Left renal cortex interstitium (tissue), 4 donors: ENCODE measurements at regions not wholly inside any gene's neighbourhood (a gene's known extent, or its start where the extent isn't known, plus 50 kb on each side); places are given as distances from the start of the nearest gene placed in this dataset.

Experiments
- DNase-seq, 4 donors: peaks; one replicate each; pipeline ENCODE4 v3.0.0-alpha.2; 2013; ENCODE audit warnings: low read depth in 4 of 4, low spot score in 2 of 4, missing footprints in 1 of 4

- DNase-seq, result no peak
These were observed 369.1 kb downstream of the MTX2 start for GRCh38 chr2:176638167-176639015.

GRCh38 chr2:176639016-176639343 is 369.7 kb downstream of the MTX2 start:
- no peak for DNase-seq

DNA sequence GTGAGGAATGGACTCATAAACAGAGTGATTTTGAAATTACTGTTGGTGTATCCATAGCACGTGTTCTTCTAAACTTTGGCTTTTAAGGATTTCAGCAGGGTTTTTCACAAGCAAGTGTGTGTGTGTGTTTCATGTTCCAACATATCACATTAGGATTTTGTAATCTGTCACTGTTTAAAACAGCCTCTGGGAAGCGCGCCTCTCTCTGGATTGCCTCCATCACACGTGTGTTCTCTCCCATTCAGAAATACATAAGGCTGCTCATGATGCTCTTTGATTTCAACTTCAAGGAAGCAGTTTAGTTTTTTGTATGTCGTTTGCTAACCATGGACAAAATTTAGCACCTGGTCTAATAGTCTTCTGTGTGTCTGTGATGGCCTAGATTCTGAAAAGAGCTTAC is 370.4 kb downstream of the MTX2 start:
- no peak for DNase-seq

GRCh38 chr2:176641436-176641835 is 372.2 kb downstream of the MTX2 start:
- DNase-seq, result no peak

- DNase-seq, result no peak
These were observed 372.8 kb downstream of the MTX2 start for GRCh38 chr2:176642074-176642473.

DNA sequence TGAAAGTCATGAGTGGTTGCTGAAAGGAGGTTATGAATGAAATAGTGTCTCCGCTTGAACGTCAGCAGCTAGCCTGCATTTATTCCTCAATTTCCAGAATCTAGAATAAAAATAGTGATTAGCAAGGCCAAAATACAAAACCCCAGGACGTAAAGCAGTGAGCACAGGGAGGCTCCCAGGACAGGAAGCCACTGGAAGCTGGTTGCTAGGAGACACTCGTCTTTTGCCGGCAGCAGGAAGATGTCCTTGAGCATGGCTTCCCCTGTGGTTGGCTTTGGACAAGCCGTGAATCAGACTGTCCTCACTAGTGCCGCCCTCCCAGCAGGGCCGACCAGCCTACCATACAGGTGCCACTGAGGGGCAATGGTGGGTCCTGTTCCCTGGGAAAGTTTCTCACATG is 374.4 kb downstream of the MTX2 start:
- no peak for DNase-seq

DNA sequence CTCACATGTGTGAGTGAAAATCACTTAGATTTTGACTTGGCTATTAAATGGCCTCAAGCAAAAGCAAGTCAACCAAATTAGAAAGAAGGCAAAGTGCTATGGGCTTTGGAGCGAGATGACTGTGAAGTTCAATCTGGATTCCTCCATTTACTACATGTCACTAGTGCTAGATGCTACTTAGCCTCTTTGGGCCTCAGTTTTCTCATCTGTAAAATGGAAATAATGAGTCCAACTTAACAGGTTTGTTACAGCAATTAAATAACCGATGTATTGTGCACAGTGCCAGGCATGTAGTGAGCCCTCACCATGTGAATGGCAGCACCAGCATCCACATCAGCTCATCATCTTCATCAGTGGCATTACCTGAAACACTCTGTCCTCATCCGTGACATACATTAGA is 376.3 kb downstream of the MTX2 start:
- no peak for DNase-seq

DNA sequence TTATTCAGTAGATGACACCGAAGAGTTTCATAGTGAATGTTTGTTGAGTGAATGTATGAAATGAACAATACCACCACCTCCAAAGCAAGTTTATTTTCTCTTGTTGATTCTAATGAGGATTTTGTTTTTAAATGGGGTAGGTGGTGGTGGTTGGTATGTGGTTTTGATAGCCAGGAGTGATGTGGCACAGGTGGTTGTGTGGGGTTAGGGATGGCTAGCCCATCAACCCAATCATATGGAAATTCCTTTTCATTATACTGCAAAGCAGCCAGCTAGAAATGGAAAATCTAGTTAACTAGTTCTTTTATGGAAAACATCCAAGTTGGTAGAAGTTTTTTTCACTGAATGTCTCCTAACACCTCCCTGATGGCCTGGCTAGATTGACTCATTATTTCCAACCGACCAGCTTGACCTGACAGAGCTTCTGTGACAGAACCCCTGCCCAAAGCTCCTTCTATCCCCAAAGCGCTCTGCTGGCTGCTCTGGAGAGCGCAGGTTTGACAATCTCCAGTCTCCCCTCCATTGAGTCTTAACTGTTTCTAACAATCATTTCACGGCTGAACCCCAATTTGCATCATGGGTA is 376.9 kb downstream of the MTX2 start:
- no peak for DNase-seq

DNA sequence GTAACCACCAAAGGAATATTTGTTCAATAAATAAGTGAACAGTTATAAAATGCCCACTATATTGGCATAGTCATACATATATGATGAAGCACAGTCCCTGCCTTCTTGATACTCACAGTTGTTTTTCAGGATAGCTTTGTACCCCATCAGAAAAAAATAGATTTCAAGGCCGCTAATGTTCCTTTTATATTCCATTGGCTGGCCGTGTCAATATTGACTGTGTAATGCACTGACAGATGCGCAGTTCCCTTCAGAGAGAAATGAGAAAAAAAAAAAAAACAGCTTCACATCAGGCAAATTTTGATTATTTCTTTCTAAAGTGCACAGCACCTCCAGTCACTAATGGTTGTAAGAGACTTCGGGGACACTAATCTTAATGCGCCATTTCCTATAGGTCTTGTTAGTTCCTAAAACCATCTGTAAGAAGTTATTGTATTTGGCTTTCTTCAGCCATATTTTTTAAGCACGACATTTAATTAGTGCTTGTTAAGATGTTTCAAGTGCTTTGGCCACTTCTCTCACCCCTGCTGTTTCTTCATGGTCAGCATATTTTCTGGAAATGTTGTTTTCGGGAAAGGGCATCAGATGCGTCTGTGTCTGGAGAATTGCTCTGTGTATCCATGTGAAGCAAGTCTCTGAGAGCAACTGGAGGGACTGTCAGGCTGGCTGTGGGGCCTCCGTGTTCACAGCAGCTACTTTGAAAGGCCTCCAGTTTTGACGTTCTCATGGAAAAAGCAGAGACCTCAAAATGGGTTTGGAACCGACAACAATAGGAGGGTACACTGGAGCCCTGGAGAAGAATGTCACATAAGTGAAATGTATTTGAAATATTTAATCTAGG is 378.3 kb downstream of the MTX2 start:
- DNase-seq, result no peak

GRCh38 chr2:176648700-176649297 is 379.6 kb downstream of the MTX2 start:
- no peak for DNase-seq

GRCh38 chr2:176650104-176650837 is 381.0 kb downstream of the MTX2 start:
- DNase-seq, result no peak

- DNase-seq, result no peak
These were observed 381.8 kb downstream of the MTX2 start for GRCh38 chr2:176650838-176651555.

DNA sequence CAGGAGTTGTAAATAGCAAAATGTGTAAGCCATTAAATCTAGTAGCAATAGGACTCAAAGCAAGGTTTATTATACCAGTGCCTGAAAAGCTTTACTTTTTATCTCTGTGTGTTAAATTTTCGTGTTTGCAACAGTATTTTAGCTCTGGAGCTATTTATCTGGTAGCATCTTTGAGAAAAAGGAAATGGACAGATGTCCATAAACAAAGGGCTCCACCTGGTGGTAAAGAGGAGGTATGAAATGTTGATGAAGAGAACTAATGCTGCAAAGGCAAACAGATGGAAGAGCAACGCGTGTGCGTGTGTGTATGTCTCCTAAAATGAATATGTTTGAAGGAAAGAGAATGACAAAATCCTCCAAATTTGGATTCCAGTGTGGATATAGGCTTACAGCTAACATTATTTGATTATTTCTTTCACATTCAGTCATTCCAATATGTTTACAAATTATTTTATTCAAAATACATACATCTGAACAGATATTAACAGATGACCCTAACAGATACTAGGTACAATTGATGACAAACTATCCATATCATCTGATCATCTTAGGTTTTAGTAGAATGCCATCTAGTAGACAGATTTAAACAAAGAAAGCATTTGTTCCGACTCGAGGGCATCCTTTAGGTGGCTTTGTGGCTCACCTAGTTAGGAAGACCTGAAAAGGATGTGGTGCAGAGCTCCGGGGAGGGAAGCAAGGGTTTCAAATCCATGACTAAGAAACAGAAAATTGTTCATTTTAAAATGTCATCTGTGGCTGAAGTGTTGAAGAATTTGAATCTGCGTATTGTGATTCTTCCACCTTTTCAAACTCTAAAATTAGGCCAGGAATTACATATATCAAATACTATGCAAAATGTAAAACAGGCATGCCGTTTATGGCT is 383.3 kb downstream of the MTX2 start:
- no peak for DNase-seq

- DNase-seq, result no peak
These were observed 384.5 kb downstream of the MTX2 start for GRCh38 chr2:176653479-176654443.

DNA sequence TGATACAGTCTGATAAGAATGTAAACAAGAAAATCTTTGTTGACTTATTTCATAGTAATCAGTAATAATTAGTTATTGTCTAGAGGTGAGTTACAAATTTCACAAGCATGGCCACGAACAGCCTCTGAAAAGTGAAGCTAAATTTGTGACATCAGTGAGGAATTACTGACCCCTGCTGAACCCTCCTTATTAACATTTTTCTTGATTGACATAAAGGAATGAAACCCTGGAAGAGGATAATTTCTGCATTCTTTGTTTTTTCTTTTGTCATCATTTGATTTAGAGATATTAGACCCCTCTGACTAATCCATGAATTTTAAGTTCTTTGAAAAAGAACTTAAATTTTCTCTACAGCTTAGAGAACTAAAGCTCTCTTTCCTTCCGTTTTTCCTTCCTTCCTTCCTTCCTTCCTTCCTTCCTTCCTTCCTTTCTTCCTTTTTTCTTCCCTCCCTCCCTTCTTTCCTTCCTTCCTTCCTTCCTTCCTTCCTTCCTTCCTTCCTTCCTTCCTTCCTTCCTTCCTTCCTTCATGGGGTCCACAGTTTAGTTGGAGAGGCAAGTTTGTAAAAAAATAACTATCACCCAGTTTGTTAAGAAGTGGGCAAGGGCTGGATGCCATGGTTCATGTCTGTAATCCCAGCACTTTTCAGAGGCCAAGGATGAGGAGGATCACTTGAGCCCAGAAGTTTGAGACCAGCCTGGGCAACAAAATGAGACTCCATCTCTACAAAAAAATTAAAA is 387.0 kb downstream of the MTX2 start:
- no peak for DNase-seq

DNA sequence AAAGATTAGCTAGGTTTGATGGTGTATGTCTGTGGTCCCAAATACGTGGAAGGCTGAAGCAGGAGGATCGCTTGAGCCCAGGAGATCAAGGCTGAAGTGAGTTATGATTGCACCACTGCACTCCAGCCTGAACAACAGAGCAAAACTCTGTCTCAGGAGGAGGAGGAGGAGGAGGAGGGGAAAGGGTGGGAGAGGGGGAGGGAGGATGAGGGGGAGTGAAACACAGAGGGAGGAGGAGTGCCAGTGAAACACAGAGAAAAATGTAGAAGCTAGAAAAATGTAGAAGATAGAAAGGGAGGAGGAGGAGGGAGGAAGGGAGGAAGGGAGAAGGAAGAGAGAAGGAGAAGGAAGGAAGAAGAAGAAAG is 387.5 kb downstream of the MTX2 start:
- no peak for DNase-seq

DNA sequence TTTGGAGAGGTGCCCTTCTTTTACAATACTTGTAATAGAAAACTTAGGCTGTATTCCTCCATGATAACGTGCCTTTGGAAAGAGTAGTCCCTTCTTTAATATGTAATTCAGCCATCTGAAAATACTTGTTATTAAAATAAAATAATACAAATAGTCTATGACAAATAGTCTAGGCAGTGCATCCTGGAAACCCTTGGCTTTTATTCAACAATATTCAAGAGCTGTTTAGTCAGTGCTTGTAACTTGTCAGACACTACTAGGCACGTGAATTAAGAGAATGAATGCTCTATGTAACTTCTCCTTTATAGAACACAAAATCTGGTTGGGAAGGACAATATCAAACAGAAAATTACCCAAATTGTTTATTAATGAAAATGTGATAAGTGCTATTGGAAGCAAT is 388.2 kb downstream of the MTX2 start:
- DNase-seq, result no peak
